HG02938 (cell line): ENCODE measurements at regions not wholly inside any gene's neighbourhood (a gene's known extent, or its start where the extent isn't known, plus 50 kb on each side); places are given as distances from the start of the nearest gene placed in this dataset.

Experiments used
- ATAC-seq: cut with Tn5 transposase; IDR thresholded peaks from one replicate; pipeline ENCODE4 v1.9.1; 2021; ENCODE audit warnings: mild to moderate bottlenecking, moderate library complexity; ENCODE audit not compliant: unreplicated experiment

DNA sequence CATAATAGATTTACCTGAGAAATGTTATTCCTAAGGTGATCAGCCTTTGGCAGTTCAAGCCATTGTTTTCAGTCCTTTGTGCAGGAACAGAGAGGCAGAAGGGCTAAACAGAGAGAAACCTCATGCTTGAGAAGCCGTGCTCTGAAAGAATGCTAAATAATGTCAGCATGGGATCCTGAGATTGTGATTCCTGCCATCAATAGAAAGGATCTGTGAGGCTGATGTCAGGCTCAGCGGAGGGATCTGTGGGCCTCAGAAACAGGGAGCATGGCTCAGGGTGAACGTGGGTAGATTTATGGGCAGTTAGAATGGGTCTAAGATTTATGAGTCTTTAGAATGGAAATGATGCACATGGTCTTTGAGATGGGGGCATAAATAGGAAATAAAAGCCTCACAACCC is 439.2 kb upstream of the IGFBP3 start:
- no peak for ATAC-seq

DNA sequence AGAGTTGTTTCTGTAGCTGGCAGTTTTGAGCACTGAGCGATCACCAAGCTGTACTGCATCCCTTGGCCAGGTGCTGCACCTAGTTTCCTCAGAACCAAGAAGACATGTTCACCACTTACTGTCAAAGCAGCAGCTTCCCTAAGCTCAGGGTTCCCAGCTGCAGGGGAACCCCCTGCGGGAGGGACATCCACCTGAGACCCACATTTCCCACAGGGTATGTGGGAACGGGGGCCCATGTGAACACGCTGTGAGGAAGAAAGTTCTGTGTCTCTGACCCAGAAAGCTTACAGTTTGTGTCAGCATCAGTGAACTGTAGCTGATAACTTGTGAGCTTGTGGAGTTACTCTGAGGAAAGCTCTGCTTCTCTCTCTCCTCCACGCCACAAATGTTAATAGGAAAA is 436.8 kb upstream of the IGFBP3 start:
- no peak for ATAC-seq

DNA sequence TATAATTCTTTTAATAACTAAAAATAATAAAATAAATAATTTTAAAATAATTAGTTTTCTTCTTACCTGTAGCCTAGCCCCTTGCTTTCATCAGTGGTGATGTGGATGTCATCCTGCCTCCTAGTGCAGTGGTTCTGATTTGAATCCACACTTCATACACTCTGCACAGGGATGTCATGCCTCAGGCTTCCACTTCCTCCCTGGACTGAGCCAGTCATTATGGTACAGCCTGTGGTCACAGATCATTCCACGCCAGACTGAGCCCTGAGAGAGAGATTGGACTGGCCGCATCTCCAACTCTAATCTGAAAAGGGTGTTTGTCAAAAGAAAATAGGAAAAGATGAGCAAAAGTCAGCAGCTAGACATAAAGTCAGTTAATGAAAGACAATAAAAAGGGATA is 436.2 kb upstream of the IGFBP3 start:
- no peak for ATAC-seq

DNA sequence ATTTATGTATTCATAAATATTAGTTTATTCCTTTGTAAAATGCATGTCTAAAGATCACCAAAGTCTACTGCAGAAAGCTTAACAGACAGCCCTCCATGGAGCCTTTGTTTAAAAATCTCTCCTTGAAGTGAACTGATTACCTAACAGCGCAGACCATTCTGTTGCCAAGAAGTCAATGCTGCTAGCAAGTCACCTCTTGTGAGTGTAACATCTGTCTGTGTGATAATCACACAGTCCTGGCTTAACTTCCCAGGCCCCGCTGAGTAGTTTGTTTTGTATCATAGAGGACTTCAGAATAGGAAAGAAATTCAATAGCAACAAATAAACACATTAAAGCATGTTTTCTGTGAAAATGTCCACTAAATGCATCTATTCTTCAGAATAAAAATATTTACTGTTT is 435.3 kb upstream of the IGFBP3 start:
- ATAC-seq: no peak

DNA sequence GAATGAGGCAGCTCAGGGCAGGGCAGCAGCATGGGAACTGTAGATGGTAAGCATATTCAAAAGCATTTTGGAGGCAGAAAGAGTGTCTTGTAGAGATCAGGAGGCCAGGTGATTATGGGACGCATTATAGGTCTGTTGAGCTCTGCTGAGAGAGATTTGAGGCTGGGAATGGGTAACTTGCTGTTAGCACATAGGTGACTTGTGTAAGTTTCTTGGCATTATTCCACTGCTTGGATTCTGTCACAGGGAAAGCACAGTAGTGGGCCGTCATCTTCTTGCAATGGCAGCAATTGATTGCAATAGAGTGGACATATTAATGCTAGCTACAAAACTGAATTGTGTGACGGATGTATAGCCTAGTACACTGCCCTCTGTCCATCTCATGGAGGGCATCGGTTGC is 434.3 kb upstream of the IGFBP3 start:
- ATAC-seq: no peak

DNA sequence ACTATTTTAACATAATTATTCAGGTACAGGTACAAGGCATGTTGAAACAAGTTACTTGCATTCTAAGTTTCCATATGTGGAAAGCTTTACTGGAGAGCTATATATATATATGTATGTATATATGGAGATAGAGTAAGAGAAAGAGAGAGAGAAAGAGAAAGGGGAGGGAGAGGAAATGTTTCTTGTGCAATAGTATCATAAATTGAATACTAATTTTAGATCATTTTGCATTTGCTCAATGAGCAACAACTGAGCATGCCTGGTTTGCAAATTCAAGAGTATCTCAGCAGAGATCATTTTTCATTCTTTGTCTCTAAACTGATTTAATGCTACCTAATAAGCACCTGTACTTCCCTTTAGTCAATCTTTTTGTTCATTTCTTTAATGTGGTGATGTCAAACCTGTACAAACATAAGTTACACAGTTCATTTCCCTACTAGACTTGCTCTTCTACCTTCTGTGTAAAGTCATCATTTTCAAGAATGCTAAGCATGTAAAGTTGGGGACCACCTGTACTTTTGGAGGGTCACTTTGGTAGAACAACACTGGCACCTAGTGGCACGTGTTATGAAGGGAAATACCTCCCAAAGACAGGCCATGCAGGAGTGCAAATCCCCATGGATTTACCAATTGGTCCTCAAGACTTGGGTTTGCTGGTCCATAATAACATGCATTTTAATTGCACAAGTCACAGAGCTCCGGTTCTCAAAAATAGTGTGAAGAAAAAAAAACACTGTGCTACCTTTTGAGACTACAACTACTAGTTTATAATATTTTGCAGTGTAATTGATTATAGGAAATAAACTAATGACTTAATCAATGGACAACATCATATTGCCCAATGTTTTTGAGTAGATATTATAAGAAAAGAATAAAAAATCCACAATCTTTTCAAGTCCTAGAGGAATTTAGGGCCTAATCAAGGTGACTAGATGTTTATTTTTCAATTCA is 431.2 kb upstream of the IGFBP3 start:
- no peak for ATAC-seq

DNA sequence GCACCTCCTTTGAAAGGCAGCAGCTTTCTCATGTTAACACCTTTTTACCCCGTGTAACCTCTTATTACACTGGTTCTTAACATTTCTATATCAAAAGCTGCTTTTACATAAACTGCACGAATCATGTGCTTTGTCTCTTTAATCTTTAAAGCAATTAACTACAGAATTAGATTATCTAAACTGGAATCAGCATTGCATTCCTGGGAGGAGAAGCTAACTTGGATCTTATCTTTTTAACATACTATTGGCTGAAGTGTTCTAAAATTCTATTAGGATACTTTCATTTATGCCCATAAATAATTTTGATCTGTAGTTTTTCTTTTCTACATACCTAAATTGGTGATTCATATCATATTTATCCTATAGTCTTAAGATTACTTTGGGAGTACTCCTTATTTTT is 428.4 kb upstream of the IGFBP3 start:
- no peak for ATAC-seq

DNA sequence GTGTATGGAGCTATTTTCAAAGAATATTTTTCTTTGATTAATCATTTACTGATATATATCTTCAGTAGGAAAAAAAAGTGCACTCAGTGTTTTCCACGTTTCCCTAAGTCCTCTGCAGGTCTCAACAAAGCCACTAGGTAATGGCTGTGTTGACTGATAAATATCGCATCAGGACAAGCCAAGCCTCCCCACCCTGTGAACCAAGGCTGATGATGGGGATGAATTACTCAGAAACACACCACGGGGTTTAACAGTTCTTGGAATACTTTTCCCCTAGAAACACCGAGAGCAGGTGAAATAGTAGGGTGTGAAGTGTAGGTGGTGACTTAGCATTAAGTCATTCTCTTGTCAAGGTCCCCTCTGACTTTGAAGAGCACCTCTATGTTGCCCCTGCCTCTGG is 423.5 kb upstream of the IGFBP3 start:
- ATAC-seq: no peak

DNA sequence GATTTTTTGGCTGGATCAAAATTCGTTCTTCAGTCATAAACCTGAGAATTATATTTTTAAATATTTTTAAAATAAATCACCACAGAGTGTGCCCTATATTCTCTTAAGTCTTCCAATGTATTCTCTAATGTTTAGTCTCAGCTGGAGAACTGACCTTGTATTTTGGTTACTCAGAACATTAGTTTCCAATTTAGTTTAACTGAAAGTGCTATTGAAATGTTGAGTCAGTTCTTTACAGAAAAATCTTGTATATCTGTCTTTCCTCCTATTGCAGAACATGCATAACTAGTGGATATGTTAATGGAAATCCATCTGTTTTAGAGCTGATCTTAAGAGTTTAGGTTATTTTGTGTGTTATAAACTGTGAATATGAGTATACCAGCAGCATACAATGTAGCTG is 422.7 kb upstream of the IGFBP3 start:
- no peak for ATAC-seq

DNA sequence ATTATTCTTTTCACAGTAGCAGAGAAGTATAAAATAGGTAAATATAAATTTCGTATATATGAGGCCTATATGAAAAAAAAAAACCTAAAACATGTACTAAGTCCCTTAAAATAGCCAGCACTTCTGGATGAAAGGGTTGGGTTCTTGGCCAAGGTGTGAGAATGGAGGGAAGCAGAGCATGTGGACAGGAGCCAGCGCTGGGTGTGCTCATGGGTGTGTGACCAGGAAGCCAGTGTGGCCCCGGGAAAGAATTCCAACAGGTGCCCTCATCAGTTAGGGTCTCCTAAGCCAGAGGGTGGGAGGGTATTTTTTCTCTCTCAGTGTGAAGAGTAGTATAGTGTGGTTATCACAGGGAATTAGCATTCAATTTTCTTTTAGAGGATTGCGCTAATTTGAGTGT is 401.9 kb upstream of the IGFBP3 start:
- ATAC-seq: no peak

DNA sequence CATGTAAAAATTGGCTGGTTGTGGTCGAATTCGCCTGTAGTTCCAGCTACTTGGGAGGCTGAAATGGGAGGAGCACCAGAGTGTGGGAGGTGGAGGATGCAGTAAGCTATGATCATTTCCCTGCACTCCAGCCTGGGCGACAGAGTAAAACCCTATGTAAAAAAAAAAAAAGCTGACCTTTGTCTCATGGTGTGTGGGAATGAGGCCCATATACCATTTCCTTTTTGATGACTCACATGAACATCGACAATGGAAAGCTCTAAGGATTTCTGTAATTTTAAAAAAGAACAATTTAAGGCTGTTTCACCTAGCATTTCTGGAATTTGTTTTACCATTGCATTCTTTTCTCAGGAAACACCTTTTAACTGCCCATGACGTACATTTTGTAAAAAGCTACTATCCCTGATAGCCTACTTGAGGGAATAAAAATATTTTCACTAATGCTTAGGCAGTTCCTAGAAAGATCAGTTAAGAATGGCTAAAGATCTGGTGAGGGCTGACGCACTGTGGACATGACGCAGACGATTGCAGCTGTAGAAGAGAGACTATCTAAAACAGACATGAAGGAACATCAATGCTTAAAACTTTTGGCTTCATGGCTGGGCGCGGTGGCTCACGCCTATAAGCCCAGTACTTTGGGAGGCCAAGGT is 400.6 kb upstream of the IGFBP3 start:
- ATAC-seq: no peak

DNA sequence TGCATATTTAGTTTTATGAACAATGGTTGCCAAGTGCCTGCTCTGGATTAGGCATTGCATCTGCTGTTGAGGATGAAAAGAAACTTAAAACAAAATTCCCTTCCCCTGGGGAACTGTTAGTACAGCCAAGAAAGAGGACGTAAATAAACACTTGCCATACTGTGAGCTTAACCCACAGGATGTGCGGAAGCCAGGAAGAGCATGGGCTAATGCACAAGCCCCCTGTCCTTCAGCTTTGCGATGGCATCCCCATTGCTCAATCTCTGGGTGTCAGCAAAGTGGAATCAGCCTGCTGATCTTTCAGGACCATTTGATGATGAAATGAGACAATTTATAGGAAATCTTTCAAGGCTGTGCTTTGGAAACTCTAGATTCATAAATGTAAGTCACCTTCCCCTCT is 399.9 kb upstream of the IGFBP3 start:
- ATAC-seq: no peak

DNA sequence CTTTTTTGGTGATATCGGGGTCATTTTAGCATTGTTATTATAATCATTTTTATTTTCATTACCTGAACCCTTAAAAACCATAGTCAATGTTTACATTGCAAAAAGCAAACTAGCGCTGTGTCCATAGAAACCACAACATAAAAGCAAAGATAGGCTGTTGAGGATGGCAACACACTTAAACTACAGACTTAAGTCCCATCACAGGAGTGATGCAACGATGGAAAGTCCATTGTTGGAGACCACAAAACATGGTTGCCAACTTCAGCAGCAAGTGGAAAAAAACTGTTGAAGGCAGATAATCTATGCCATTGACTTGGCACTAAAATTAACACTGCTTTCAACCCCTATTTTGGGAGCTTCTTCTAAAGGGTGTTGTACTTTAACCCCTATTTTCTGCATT is 398.8 kb upstream of the IGFBP3 start:
- no peak for ATAC-seq

DNA sequence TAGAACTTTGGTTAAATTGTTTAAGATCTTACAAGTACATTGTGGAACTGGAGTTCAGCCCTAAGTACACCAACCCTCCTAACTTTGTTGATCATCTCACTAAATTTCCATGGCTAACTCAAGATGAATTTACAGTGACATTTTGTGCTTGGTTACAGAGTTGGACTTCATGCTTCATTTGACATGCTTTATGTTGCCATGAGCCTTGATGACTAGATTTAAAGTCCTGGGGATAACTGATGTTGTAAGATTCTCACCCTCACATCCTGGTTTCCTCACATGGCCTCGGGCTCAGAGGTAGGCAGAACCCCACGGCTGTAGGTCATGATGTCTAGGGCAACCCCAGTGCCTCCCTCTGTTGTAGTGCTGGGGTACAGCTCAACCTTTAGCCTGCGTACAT is 397.2 kb upstream of the IGFBP3 start:
- no peak for ATAC-seq

DNA sequence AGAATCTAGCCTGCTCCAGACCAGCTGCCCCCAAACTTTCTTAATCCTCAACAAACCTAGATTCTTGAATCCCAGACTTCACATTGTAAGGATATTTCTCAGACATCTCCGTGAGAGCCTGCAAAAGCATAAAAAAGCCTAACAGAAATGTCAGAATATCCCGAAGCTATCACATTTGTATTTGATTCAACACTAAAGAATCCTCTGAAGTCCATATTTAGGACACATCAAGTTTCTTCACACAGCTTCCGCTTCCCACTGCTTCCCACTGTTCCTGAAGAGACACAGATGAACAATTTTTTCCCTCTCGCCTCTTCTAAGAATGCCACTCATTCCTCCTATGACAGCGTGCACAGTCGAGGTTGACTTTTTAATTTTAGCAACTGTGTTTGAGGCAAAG is 396.2 kb upstream of the IGFBP3 start:
- ATAC-seq: no peak

DNA sequence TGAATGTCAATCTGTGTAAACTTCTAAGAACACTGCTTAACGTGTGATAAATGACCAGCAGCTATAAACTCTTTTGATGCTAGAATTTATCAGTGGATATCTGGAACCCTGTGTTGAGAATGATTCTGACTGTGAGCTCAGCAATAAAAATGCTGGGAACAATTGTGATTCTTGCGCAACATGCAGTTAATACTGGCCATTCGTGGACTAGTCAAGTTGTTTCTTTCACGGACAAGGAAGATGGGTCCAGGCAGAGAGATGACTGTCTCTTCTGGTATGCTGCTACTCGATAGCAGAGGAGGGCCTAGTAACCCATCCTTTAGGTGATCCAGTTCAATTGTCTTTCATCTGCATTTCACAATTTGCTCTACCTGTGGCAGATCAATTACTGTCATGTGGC is 394.8 kb upstream of the IGFBP3 start:
- no peak for ATAC-seq

DNA sequence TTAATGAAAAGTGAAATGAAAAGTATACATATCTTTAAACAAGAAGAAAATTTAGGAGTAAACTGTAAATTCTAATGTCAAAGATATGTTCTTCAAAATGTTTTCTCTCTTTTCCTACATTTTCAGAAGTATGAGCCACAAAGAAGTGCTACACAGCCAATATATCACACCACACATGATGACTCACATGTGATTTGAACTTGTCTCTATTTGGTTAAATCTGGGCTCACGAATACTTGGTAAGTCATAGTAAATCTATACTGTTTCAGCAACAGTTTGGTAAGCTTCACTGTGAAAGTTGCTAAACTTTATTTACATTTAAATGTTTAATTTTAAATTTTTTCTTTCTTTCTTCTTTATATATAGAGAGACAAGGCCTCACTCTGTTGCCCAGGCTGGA is 380.6 kb upstream of the IGFBP3 start:
- ATAC-seq: no peak

DNA sequence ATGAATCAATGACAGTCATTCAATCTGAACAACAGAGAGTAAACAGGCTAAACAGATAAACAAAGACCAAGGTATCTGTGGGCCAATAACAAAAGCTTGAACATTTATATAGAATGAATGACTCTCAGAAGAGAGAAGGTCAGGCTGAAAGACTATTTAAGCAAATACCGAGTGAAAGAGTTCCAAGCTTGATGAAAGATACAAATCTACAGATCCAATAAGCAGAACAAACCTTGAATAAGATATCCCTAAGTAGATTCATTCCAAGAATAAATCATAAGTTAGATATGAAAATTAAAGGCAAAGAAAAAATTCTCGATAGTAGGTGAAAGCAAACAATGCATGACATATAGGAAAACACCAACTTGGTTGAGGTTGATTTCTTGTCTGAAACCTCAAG is 376.4 kb upstream of the IGFBP3 start:
- no peak for ATAC-seq

DNA sequence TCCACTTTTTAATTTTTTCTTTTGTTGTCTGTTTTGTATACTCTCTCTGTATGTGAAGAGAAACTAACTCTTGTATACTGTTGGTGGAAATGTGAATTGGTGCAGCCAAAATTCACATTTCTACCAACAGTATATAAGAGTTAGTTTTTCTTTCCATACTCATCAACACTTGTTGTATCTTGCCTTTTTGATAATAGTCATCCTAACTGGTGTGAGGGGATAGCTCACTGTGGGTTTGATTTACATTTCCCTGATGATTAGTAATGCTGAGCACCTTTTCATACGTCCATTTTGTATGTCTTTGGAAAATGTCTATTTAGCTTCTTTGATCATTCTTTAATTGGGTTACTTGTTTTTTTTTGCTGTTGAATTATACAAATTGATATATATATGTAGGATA is 375.5 kb upstream of the IGFBP3 start:
- no peak for ATAC-seq

DNA sequence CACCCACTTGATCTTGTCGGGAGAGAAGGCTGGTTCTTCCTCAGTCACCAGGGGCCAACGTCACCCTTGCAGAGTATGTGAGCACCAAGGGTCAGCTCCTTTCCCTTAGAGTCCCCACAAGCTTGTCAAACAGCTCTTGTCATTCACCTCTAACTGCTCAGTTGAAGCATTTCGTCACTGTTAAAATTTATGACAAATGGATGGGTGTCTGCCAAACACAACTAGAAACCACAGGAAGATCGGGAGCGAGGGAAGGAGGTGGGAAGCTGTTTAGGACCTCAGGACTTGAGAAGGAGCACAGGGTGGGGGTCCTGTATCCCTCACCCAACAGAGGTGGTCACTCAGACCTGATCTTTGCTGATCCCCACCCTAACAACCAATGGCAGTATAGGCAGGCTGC is 373.3 kb upstream of the IGFBP3 start:
- no peak for ATAC-seq

DNA sequence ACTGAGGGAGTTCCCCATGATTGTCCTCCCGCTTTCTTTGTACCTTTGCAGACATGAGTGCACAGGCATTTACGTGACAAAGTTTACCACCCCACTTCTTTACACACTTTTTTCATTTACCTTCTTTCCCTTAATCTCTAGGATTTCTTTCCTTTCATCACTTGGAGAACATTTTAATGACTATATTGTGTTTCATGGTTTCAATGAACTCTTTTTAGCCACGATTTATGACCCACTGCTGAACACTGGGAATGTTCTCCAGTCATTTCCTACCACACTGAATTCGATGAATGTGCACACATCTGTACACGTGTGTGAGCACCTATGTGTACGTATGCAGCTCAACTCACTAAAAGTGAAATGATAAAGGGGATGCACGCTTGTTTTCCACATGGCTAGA is 371.7 kb upstream of the IGFBP3 start:
- no peak for ATAC-seq

DNA sequence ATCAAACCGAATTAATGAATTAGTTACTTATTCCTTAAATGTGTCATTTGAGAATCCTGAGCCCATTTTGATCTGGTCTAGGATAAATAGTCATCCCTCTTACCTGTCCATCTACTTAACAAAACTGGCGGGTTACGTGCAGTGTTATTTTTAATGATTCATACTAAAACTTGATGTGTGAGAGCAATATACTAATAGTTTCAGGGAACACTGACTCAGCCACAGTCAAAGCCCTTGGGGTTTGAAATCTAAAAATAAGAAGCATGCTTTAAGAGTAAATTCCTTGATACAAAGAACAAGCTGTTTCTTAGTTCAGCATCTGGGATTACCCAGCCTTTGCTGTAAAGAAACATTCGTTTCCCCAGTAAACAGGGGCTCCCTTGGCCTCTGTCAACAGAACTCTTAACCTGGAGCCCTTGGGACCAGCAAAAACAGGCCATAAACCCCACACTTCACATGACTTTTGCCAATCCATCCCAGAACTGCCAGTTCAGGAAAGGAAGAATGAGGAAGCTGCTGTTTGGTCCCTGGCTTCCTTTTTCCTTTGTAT is 370.6 kb upstream of the IGFBP3 start:
- peak; percentile 52 for ATAC-seq
